PC-9 (cell line): ENCODE measurements at regions not wholly inside any gene's neighbourhood (a gene's known extent, or its start where the extent isn't known, plus 50 kb on each side); places are given as distances from the start of the nearest gene placed in this dataset.

Experiments used
- BruUV-seq: library from RNA; stranded (reverse); fragments of 400-500 nt; replicated peaks from 2 replicates; lab custom pipeline; 2021; lab: Mats Ljungman, UMichigan
- CTCF ChIA-PET: fragments of 300-600 bp; sonication (Branson Sonifier 250); formaldehyde crosslinking; loops from one replicate; lab custom pipeline; 2022; ENCODE audit warnings: antibody characterized with exemption; lab: Charles Lee
- POLR2A ChIA-PET: fragments of 300-600 bp; sonication (Branson Sonifier 250); formaldehyde crosslinking; loops from one replicate; lab custom pipeline; 2022; ENCODE audit warnings: antibody characterized with exemption; ENCODE audit not compliant: unreplicated experiment; lab: Charles Lee
- DNase-seq, 2 experiments: peaks; one replicate each; pipeline versions ENCODE4 v3.0.0 to v3.0.0-alpha.2; 2015 to 2022; ENCODE audit warnings: mixed read lengths in 1 of 2
- H2AFZ ChIP-seq: fragments of 200-600 bp; sonication (generic); 2 replicates; pipeline ENCODE4 v1.8.1; 2017; ENCODE audit warnings: antibody characterized with exemption
- H3F3A ChIP-seq: fragments of 200-600 bp; sonication (generic); 2 replicates; pipeline ENCODE4 v1.8.1; 2017; ENCODE audit warnings: antibody characterized with exemption, mild to moderate bottlenecking, low read depth; ENCODE audit not compliant: insufficient read depth
- H3K27ac ChIP-seq: fragments of 200-600 bp; sonication (generic); 2 replicates; pipeline ENCODE4 v1.6.1; 2016; ENCODE audit warnings: mixed run types
- H3K27me3 ChIP-seq: fragments of 200-600 bp; sonication (generic); 2 replicates; pipeline ENCODE4 v1.6.1; 2016; ENCODE audit warnings: low read depth, mixed run types; ENCODE audit not compliant: insufficient read depth
- H3K36me3 ChIP-seq: fragments of 200-600 bp; sonication (generic); 2 replicates; pipeline ENCODE4 v1.6.1; 2016; ENCODE audit warnings: low read depth, mixed run types
- H3K4me1 ChIP-seq: fragments of 200-600 bp; sonication (generic); replicated peaks from 2 replicates; pipeline ENCODE4 v1.6.1; 2016; ENCODE audit warnings: mixed run types; ENCODE audit not compliant: insufficient read depth
- H3K4me2 ChIP-seq: fragments of 200-600 bp; sonication (generic); 2 replicates; pipeline ENCODE4 v1.6.1; 2017; ENCODE audit warnings: mixed run types
- H3K4me3 ChIP-seq: fragments of 200-600 bp; sonication (generic); 2 replicates; pipeline ENCODE4 v1.6.1; 2016; ENCODE audit warnings: mixed run types
- H3K79me2 ChIP-seq: fragments of 200-600 bp; sonication (generic); 2 replicates; pipeline ENCODE4 v1.6.1; 2017; ENCODE audit warnings: low read depth, mixed run types
- H3K9me2 ChIP-seq: fragments of 200-600 bp; sonication (generic); 2 replicates; pipeline ENCODE4 v1.8.1; 2017; ENCODE audit warnings: mild to moderate bottlenecking; ENCODE audit not compliant: insufficient read depth
- H3K9me3 ChIP-seq: fragments of 200-600 bp; sonication (generic); 2 replicates; pipeline ENCODE4 v1.8.1; 2016; ENCODE audit warnings: low read depth; ENCODE audit not compliant: insufficient read depth
- H4K20me1 ChIP-seq: fragments of 200-600 bp; sonication (generic); 2 replicates; pipeline ENCODE4 v1.8.1; 2017; ENCODE audit not compliant: insufficient read depth
- EZH2 ChIP-seq: fragments of 200-600 bp; sonication (generic); IDR thresholded peaks from 2 replicates; pipeline ENCODE4 v1.8.0; 2017; ENCODE audit warnings: antibody characterized with exemption, low read depth
- intact Hi-C: fragments of 100-400 bp; cut with micrococcal nuclease; formaldehyde crosslinking; loops from one replicate; pipeline ENCODE4 v1.10.0; 2022; ENCODE audit not compliant: unreplicated experiment
- TF ChIP-seq, protein P1 (sequence below): fragments of 200-600 bp; sonication (generic); conservative IDR thresholded peaks from 2 replicates; pipeline ENCODE4 v1.6.1; 2017; ENCODE audit warnings: mixed run types, antibody characterized with exemption, mild to moderate bottlenecking, moderate library complexity

DNA sequence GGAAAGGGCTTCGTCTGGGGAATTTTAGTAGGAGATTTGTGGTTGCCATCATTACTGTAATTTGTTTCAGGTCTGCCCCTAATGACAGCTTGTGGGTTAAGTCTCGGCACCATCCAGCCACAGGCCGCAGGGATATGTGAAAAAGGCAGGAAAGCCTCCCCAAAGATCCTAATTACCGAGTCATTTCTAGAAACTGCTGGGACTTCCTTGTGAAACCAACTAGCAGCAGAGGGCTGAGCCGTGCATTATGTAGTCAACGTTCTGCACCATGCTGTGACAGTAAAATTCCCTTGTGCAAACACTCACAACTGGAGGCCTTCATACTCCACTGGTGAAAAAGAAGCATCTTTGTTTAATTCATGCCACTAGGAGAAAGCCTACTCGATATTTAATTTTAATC lies 230.3 kb downstream of the MPDZ start:
- ChIA-PET POLR2A (no interaction called here), CTCF (no interaction called here)
- Histone ChIP-seq H3K79me2 (no peaks in the 10 kb centered on the region), H3K9me2 (no peaks in the 10 kb centered on the region), H3K4me1 (no peaks in the 10 kb centered on the region), H3K4me3 (no peak overlapping the region), H3K9me3 (no peaks in the 10 kb centered on the region), H3F3A (no peaks in the 10 kb centered on the region), H3K36me3 (no peaks in the 10 kb centered on the region), H3K4me2 (no peak overlapping the region), H4K20me1 (no peaks in the 10 kb centered on the region), H3K27me3 (no peaks in the 10 kb centered on the region), H2AFZ (no peak overlapping the region), H3K27ac (no peak overlapping the region)
- DNase-seq, result no peak
- intact Hi-C loops, result no loop called here
- TF ChIP-seq, protein P1, sequence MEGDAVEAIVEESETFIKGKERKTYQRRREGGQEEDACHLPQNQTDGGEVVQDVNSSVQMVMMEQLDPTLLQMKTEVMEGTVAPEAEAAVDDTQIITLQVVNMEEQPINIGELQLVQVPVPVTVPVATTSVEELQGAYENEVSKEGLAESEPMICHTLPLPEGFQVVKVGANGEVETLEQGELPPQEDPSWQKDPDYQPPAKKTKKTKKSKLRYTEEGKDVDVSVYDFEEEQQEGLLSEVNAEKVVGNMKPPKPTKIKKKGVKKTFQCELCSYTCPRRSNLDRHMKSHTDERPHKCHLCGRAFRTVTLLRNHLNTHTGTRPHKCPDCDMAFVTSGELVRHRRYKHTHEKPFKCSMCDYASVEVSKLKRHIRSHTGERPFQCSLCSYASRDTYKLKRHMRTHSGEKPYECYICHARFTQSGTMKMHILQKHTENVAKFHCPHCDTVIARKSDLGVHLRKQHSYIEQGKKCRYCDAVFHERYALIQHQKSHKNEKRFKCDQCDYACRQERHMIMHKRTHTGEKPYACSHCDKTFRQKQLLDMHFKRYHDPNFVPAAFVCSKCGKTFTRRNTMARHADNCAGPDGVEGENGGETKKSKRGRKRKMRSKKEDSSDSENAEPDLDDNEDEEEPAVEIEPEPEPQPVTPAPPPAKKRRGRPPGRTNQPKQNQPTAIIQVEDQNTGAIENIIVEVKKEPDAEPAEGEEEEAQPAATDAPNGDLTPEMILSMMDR, result no peak
- TF ChIP-seq EZH2, result no peak
- BruUV-seq, result no TSS peak

- Histone ChIP-seq H3K9me2 (no peaks in the 10 kb centered on the region), H2AFZ (no peak overlapping the region), H3K9me3 (no peaks in the 10 kb centered on the region), H3K4me2 (no peak overlapping the region), H3K27me3 (no peaks in the 10 kb centered on the region), H3F3A (no peaks in the 10 kb centered on the region), H4K20me1 (no peaks in the 10 kb centered on the region), H3K36me3 (no peaks in the 10 kb centered on the region), H3K4me3 (no peak overlapping the region), H3K79me2 (no peaks in the 10 kb centered on the region), H3K4me1 (no peaks in the 10 kb centered on the region), H3K27ac (no peak overlapping the region)
- BruUV-seq, result no TSS peak
- ChIA-PET POLR2A (no interaction called here), CTCF (no interaction called here)
- no peak for TF ChIP-seq EZH2
- TF ChIP-seq, protein P1, result no peak
- intact Hi-C loops, result no loop called here
- no peak for DNase-seq
These were observed 226.0 kb downstream of the MPDZ start for GRCh38 chr9:13053504-13053903.

DNA sequence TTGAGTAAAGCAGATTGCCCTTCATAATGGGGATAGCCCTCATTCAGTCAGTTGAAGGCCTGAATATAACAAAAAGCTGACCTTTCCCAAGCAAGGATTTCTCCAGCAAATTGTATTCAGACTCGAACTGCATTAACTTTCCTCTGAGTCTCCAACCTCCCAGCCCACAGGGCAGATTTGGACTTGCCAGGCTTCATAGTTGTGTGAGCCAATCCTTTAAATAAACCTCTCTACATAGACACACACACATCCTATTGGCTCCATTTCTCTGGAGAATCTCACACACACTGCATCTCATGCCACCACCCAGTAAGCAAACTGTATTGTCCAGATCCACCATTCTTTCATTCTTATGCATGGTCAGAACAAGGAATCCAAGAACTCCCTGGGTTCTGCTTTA lies 225.1 kb downstream of the MPDZ start:
- Histone ChIP-seq H3K4me2 (no peak overlapping the region), H3K36me3 (no peaks in the 10 kb centered on the region), H3K27me3 (no peaks in the 10 kb centered on the region), H3F3A (no peaks in the 10 kb centered on the region), H3K4me3 (no peak overlapping the region), H3K9me2 (no peaks in the 10 kb centered on the region), H4K20me1 (no peaks in the 10 kb centered on the region), H3K4me1 (no peaks in the 10 kb centered on the region), H3K9me3 (no peaks in the 10 kb centered on the region), H3K27ac (no peak overlapping the region), H2AFZ (no peak overlapping the region), H3K79me2 (no peaks in the 10 kb centered on the region)
- no TSS peak for BruUV-seq
- ChIA-PET POLR2A (no interaction called here), CTCF (no interaction called here)
- intact Hi-C loops, result no loop called here
- TF ChIP-seq, protein P1, result no peak
- DNase-seq, result no peak
